Keratinocyte (primary cell): ENCODE measurements at regions not wholly inside any gene's neighbourhood (a gene's known extent, or its start where the extent isn't known, plus 50 kb on each side); places are given as distances from the start of the nearest gene placed in this dataset.

Experiments
- EZH2 ChIP-seq: IDR thresholded peaks from one replicate; pipeline ENCODE4 v1.6.1; 2012; ENCODE audit warnings: inconsistent platforms, mild to moderate bottlenecking, low read length, moderate library complexity
- TF ChIP-seq, protein P1 (sequence below), 3 experiments: IDR thresholded peaks in 1 of 3; conservative IDR thresholded peaks in 1 of 3; optimal IDR thresholded peaks in 1 of 3; 2 replicates in 2 of 3; 3 replicates in 1 of 3; pipeline versions ENCODE3 to v1.5.1; 2011; ENCODE audit warnings: low read length in 3 of 3, mild to moderate bottlenecking in 3 of 3, moderate library complexity in 2 of 3, control low read depth in 1 of 3, inconsistent platforms in 1 of 3; ENCODE audit not compliant: insufficient read depth in 2 of 3; ENCODE audit errors: extremely low read depth in 1 of 3

DNA sequence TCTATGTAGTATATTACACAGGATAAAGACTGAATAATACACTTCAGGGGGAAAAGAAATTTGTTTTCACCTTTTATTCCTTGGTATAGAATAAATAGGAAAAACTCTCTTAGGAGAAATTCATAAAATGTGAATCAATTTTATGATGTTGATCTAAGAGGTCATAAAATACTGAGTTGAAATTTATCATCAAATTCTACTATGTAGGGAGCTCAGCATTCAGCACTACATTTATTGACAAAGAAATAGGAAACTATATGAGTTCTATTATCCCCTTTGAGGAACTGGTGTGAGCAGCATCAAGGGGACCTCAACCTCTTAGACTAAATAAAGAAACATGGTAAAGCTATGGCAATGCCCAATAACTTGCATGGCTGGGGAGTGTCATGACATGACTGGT is 348.2 kb upstream of the SMIM31 start:
- TF ChIP-seq, protein P1, sequence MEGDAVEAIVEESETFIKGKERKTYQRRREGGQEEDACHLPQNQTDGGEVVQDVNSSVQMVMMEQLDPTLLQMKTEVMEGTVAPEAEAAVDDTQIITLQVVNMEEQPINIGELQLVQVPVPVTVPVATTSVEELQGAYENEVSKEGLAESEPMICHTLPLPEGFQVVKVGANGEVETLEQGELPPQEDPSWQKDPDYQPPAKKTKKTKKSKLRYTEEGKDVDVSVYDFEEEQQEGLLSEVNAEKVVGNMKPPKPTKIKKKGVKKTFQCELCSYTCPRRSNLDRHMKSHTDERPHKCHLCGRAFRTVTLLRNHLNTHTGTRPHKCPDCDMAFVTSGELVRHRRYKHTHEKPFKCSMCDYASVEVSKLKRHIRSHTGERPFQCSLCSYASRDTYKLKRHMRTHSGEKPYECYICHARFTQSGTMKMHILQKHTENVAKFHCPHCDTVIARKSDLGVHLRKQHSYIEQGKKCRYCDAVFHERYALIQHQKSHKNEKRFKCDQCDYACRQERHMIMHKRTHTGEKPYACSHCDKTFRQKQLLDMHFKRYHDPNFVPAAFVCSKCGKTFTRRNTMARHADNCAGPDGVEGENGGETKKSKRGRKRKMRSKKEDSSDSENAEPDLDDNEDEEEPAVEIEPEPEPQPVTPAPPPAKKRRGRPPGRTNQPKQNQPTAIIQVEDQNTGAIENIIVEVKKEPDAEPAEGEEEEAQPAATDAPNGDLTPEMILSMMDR (optimal IDR thresholded peaks at IDR 0.05 in 1 of 3, IDR thresholded peaks at IDR 0.05 in 1 of 3, conservative IDR thresholded peaks at IDR 0.05 in 1 of 3; ENCODE audit: extremely low read depth in 1 of 3, insufficient read depth in 2 of 3, low read length in 3 of 3) = no peak
- no peak for TF ChIP-seq EZH2
